ENCODE measurements at regions not wholly inside any gene's neighbourhood (a gene's known extent, or its start where the extent isn't known, plus 50 kb on each side); places are given as distances from the start of the nearest gene placed in this dataset.
A peak's percentile ranks its signal among the peaks of the same experiment; 100 is the strongest.

DNA sequence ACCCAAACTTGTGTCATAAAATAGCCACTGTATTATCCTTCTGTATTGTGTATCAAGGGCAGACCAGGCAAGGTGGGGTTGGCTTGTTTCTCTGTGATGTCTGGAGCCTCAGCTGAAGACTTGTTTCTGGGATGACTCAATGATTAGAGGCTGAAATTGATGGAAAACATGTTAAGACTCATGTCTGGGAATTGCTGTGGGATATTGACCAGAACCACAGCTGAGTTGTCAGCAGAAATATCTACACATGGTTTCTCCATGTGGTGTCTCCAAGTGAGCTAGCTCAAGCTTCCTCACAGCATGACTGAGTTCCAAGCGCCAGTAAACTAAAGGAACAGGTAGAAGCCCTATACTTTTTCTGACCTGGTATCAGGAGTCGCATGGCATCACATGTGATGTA lies 128.5 kb upstream of the SYNDIG1 start:
- H3K4me1 Mint-ChIP-seq, result peaks cover 26% of the 10 kb centered on the region

DNA sequence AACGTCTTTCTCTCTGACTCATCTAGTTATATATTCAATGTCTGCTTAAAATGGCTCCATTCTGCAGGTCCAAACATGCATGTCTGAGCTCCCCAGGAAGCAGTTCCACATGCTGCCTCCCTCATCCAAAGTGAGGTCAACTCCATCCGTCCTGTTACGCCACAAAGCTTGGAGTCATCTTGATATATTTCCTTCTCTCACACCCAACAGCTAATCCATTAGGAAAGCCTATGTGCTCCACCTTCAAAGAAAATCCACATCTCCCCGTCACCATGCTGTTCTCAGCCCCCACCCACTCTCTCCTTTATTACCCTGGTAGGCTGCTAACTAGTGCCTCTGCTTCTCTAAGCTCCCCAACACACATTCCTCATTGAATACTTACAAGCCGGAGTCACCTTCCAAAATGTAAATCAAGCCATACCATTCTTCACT lies 130.2 kb upstream of the SYNDIG1 start:
- Mint-ChIP-seq H3K9me3 (peaks cover 5% of the 10 kb centered on the region), H3K4me1 (peaks cover 33% of the 10 kb centered on the region), H3K4me3 (no peak overlapping the region), H3K27me3 (peaks cover 3% of the 10 kb centered on the region), H3K27ac (peak overlapping the region; percentile 56), H3K36me3 (no peaks in the 10 kb centered on the region)
- ATAC-seq (ENCODE audit: low read depth) (no peak), DNase-seq (no peak)
- POLR2A ChIA-PET, result no interaction called here

More for the DNA sequence above, 128.5 kb upstream of the SYNDIG1 start:
- POLR2A ChIA-PET, result no interaction called here
- H3K27ac Mint-ChIP-seq, result no peak overlapping the region
- H3K27me3 Mint-ChIP-seq, result peaks cover 3% of the 10 kb centered on the region
- DNase-seq (no peak), ATAC-seq (ENCODE audit: low read depth) (no peak)
- H3K36me3 Mint-ChIP-seq, result no peaks in the 10 kb centered on the region
- no peak overlapping the region for H3K4me3 Mint-ChIP-seq
- peaks cover 5% of the 10 kb centered on the region for H3K9me3 Mint-ChIP-seq

DNA sequence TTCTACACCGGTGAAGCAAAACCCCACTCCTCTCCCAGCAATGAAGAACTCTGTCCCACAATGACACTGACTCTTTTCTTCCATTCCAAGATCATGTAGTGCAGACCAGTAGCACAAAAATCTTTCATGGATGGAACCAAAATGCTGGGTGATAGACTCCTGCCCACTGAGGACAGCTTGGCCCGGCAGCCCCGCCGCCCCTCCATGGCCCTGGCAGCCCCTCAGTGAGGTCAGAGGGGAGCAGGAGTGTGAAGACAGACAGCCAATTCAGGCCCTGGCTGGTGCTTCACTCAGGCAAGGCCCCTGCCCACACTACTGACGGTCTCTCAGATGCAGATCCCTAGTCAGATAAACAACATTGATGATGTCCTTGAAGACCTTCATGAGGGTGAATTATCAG lies 131.9 kb upstream of the SYNDIG1 start:
- peak overlapping the region; percentile 63 for H3K4me3 Mint-ChIP-seq

DNA sequence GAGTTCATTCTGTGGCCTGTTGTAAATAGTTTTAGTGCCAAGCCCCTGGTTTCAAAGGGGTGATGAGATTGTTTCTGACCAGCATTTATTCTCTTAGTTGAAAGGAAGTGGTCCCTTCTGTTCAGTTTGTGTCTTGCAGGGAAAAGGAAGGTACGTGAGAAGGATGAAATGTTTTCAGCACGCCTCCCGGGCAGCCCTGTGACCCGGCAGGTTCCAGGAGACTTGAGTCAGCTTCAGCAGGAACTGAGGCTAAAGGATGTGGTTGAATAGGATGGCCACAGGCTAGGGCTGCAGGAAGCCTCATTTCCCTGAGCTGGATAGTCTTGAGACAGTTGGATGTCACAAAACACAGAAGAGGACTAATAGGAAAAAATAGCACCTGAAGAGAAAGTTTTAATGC lies 132.4 kb upstream of the SYNDIG1 start:
- H3K4me3 Mint-ChIP-seq, result peak overlapping the region; percentile 63
- peaks cover 43% of the 10 kb centered on the region for H3K4me1 Mint-ChIP-seq
- H3K27ac Mint-ChIP-seq, result peak overlapping the region; percentile 82
- peaks cover 5% of the 10 kb centered on the region for H3K9me3 Mint-ChIP-seq
- H3K27me3 Mint-ChIP-seq, result no peaks in the 10 kb centered on the region
- DNase-seq (no peak), ATAC-seq (ENCODE audit: low read depth) (peak; percentile 72)
- H3K36me3 Mint-ChIP-seq, result no peaks in the 10 kb centered on the region
- POLR2A ChIA-PET, result no interaction called here

More for the DNA sequence above, 131.9 kb upstream of the SYNDIG1 start:
- peak overlapping the region; percentile 82 for H3K27ac Mint-ChIP-seq
- POLR2A ChIA-PET, result no interaction called here
- DNase-seq, result no peak
- H3K36me3 Mint-ChIP-seq, result no peaks in the 10 kb centered on the region
- H3K4me1 Mint-ChIP-seq, result peaks cover 42% of the 10 kb centered on the region
- ATAC-seq (ENCODE audit: low read depth), result no peak
- peaks cover 2% of the 10 kb centered on the region for H3K27me3 Mint-ChIP-seq
- H3K9me3 Mint-ChIP-seq, result peaks cover 5% of the 10 kb centered on the region

DNA sequence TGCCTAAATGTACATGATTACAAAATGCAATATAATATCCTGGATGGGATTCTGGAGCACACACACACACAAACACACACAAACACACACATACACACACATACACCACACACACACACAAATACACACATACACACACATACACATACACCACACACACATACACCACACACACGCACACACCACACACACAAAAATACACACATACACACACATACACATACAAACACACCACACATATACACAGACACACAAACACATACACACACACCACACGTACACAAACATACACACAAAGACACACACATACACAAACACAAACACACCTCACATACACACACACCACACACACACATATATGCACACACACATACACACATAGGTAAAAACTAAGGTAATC lies 134.6 kb upstream of the SYNDIG1 start:
- Mint-ChIP-seq H3K4me1 (peaks cover 43% of the 10 kb centered on the region), H3K36me3 (peaks cover 2% of the 10 kb centered on the region), H3K9me3 (peaks cover 2% of the 10 kb centered on the region), H3K27me3 (no peaks in the 10 kb centered on the region), H3K27ac (peak overlapping the region; percentile 18), H3K4me3 (no peak overlapping the region)
- no peak for ATAC-seq (ENCODE audit: low read depth)
- POLR2A ChIA-PET, result no interaction called here
- no peak for DNase-seq

DNA sequence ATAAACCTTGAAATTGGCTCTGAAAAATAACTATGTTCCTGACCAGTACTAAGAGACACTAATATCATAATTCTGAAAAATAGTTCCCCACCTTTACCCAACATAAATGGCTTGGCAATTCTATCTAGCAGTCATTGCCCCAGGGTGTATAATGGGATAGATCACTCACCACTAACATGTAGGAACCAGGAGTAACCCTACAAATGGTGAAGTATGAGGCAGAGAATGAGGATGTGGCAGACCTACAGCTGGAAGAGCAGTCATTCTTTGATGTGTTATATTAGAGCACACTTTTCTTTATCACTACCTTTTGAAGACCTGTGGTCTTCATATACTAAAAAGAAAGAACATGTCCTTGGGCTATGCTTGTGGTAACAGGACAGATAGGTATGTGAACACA lies 136.5 kb upstream of the SYNDIG1 start:
- H3K4me3 Mint-ChIP-seq, result no peak overlapping the region
- DNase-seq (no peak), ATAC-seq (ENCODE audit: low read depth) (no peak)
- H3K27me3 Mint-ChIP-seq, result no peaks in the 10 kb centered on the region
- H3K4me1 Mint-ChIP-seq, result peaks cover 32% of the 10 kb centered on the region
- no peaks in the 10 kb centered on the region for H3K9me3 Mint-ChIP-seq
- POLR2A ChIA-PET, result interaction anchor here (1.0 kb wide), 1 partner anchor 15 kb away, joined by 3 read pairs; no protein-coding TSS in a partner anchor
- peak overlapping the region; percentile 22 for H3K27ac Mint-ChIP-seq
- H3K36me3 Mint-ChIP-seq, result peaks cover 2% of the 10 kb centered on the region

DNA sequence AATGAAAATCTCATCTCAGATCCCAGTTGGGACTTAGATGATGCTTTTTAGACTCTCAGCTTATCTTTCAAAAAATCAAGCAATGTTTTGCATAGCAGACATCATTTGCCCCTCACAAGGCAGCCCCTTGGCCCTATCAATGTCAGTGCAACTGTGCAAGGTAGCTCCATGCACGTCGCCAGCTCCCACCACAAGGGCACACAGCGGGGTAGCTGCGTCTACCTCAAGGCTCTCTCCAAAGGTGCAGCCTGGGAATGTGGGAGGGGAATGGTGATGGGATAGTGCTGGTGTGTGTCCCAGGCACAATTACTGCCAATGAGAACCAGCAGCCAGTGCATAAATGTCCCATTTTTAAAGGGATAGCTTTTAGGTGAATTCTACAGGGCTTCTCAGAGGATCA lies 137.5 kb upstream of the SYNDIG1 start:
- DNase-seq (no peak), ATAC-seq (ENCODE audit: low read depth) (no peak)
- peaks cover 22% of the 10 kb centered on the region for H3K4me1 Mint-ChIP-seq
- POLR2A ChIA-PET, result interaction anchor here (1.0 kb wide), 1 partner anchor 14 kb away, joined by 3 read pairs; no protein-coding TSS in a partner anchor
- H3K27ac Mint-ChIP-seq, result no peak overlapping the region
- H3K27me3 Mint-ChIP-seq, result no peaks in the 10 kb centered on the region
- no peaks in the 10 kb centered on the region for H3K9me3 Mint-ChIP-seq
- H3K4me3 Mint-ChIP-seq, result no peak overlapping the region
- H3K36me3 Mint-ChIP-seq, result peaks cover 2% of the 10 kb centered on the region

DNA sequence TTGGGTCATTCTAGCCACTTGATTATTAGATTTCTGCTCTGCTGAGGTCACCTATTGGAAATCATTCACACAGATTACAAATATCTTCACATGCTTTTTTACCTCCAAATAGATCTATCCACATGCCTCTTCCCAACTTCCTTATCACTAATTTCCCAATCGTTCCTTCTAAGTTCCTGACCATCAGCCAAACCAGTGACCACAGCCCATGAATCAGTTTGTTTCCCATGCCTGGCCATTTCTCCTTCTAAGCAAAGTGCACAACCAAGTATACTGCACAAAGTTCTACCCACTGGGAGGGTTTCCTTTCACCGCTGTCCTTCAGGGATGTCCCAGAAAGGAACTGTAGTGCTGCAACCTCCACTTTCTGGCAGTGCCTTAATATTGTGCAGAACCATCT lies 140.5 kb upstream of the SYNDIG1 start:
- DNase-seq (no peak), ATAC-seq (ENCODE audit: low read depth) (no peak)
- no peaks in the 10 kb centered on the region for H3K9me3 Mint-ChIP-seq
- no peaks in the 10 kb centered on the region for H3K27me3 Mint-ChIP-seq
- POLR2A ChIA-PET, result no interaction called here
- peaks cover 2% of the 10 kb centered on the region for H3K36me3 Mint-ChIP-seq
- H3K4me1 Mint-ChIP-seq, result peaks cover 21% of the 10 kb centered on the region
- no peak overlapping the region for H3K4me3 Mint-ChIP-seq
- no peak overlapping the region for H3K27ac Mint-ChIP-seq

DNA sequence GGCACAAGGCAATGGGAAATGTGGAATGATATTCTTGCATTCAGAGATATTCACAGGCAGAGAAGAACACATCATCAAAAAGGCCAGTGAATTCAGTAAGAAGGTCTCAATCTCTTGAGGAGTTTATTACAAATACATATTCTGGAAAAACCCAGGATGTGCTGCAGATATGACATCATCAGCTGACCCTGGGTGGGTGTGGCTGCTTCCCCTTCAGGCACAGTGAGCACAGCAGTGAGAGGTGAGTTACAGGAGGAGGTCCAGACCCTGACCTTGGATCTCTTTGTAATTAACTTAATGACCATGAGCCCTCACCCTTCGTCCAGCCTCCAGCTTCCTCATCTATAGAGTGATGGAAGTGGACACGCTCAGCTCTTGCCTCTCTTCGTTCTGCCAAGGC lies 147.5 kb upstream of the SYNDIG1 start:
- H3K4me1 Mint-ChIP-seq, result peaks cover 32% of the 10 kb centered on the region
- no peaks in the 10 kb centered on the region for H3K9me3 Mint-ChIP-seq
- H3K27me3 Mint-ChIP-seq, result no peaks in the 10 kb centered on the region
- H3K4me3 Mint-ChIP-seq, result no peak overlapping the region
- H3K36me3 Mint-ChIP-seq, result no peaks in the 10 kb centered on the region
- POLR2A ChIA-PET, result no interaction called here
- no peak overlapping the region for H3K27ac Mint-ChIP-seq
- ATAC-seq (ENCODE audit: low read depth) (no peak), DNase-seq (no peak)

DNA sequence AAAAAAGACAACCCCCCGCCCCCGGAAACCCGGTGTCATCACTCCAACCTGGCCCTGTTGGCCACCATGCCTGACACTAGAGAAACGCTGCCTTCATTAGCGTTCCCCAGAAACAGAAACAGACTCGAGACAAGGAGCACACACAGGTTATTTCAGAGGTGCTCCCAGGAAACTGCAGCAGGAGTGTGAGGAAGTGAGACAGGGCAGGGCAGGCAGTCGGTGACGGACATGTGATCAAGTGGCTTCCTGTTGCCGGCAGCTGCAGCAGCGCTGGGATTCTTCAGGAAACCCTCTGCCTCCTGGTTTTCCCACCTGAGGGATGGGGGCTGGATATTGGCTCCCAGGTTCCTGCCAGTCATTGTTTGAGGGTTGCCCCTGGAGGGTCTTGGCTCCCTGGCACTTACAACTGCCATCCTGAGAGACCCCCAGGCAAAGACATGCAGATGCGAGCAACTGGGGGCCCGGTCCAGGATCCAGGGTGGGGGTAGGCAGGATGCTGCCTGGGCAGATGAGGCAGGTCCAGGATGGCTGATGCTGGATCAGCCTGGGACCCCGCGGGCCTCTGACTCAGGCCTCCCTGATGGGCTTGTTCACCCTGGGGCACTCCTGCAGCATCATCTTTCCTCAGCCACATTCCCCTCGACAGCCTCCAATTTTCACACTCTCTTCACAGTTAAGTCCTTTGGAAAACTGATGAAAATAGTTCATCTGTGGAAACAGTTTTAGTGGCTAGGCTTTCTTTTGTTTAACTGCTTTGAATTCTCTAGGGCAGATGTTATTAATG lies 150.7 kb upstream of the SYNDIG1 start:
- POLR2A ChIA-PET, result no interaction called here
- Mint-ChIP-seq H3K27me3 (peaks cover 1% of the 10 kb centered on the region), H3K4me3 (peak overlapping the region; percentile 38), H3K36me3 (no peaks in the 10 kb centered on the region), H3K9me3 (no peaks in the 10 kb centered on the region), H3K27ac (peak overlapping the region; percentile 69), H3K4me1 (peaks cover 20% of the 10 kb centered on the region)
- ATAC-seq (ENCODE audit: low read depth) (peak; percentile 45), DNase-seq (no peak)

DNA sequence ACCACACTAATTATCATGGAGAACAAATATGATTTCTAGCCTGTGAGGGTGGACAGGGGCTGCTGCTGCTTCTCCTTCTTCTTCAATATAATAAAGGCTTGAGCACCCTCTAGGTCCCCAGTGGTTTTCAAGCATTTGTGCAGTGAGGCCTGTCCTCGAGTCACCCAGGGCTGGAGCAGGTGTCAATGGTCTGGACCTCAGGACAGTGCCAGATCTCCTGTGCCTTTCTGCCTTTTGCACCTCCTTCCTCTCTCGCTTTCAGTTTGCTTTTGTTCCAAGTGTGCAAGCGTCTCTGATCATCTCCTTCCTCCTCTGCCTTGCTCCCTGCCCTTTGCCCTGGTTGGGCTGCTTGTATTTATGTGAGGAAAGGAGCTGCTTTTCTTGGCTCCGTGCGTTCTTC lies 152.2 kb upstream of the SYNDIG1 start:
- ATAC-seq (ENCODE audit: low read depth) (no peak), DNase-seq (no peak)
- H3K36me3 Mint-ChIP-seq, result no peaks in the 10 kb centered on the region
- no peak overlapping the region for H3K4me3 Mint-ChIP-seq
- peaks cover 14% of the 10 kb centered on the region for H3K27me3 Mint-ChIP-seq
- POLR2A ChIA-PET, result interaction anchor here (1.2 kb wide), 1 partner anchor 15 kb away, joined by 3 read pairs; no protein-coding TSS in a partner anchor
- peaks cover 20% of the 10 kb centered on the region for H3K4me1 Mint-ChIP-seq
- no peaks in the 10 kb centered on the region for H3K9me3 Mint-ChIP-seq
- H3K27ac Mint-ChIP-seq, result peak overlapping the region; percentile 62

DNA sequence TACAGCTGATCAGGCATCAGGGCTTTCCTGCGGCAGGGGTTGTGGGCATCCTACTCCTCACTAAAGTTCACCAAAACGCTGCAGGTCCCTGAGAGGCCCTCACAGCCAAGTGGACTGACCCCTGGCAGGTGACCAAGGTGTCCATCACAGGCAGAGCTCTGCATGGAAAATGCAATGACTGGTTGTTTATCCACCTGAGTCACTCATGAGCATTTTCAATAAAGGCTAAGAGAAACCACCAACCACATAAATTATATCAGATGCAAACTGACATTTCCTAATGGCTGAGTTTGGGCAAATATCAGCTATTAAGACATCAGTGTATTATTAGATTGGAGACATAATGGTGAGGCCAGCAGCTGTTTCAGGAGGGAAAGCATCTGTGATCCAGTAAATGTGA lies 152.7 kb upstream of the SYNDIG1 start:
- H3K27ac Mint-ChIP-seq, result no peak overlapping the region
- H3K4me1 Mint-ChIP-seq, result peaks cover 20% of the 10 kb centered on the region
- POLR2A ChIA-PET, result no interaction called here
- H3K27me3 Mint-ChIP-seq, result peaks cover 14% of the 10 kb centered on the region
- ATAC-seq (ENCODE audit: low read depth) (no peak), DNase-seq (no peak)
- H3K4me3 Mint-ChIP-seq, result no peak overlapping the region
- H3K9me3 Mint-ChIP-seq, result no peaks in the 10 kb centered on the region
- no peaks in the 10 kb centered on the region for H3K36me3 Mint-ChIP-seq

DNA sequence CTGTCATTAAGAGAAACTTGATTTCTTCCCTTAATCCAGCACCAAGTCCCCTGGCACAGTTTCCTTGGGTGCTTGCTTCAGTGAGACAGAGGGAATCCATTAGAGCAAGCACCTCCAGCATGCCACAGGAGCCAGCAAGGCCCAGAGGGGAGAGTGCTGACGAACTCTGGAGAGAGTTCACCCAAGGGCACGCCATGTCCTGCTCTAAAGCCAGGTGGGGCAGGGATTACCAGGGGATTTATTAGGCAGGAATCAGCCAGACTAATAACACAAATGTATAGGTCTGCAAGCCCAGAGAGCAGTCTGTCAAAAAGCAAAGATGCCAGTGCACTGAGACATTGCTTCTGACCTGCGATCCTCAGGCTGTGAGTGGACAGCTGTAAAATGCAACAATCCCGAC lies 155.4 kb upstream of the SYNDIG1 start:
- Mint-ChIP-seq H3K36me3 (no peaks in the 10 kb centered on the region), H3K27me3 (peaks cover 25% of the 10 kb centered on the region), H3K27ac (no peak overlapping the region), H3K4me3 (no peak overlapping the region), H3K4me1 (peaks cover 16% of the 10 kb centered on the region), H3K9me3 (no peaks in the 10 kb centered on the region)
- POLR2A ChIA-PET, result no interaction called here
- DNase-seq, result no peak
- ATAC-seq (ENCODE audit: low read depth), result no peak

DNA sequence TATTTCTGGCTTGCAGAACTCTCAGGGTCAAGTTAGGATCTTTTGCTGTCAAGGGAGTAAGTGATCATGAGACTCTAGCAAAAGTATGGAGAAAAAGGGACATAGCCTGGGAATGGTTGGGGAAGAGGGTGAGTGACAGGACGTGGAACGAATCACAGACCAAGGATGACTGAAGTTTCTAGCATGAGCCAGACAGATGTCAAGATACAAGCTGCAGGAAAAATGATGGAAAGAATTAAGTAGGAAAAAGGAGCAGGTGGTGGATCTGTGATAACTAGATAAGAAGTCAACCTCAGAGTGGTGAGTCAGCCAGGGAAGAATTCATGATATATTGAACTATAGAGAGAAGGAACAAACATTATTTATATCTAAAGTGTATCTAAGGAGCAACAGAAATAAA lies 159.8 kb upstream of the SYNDIG1 start:
- ATAC-seq (ENCODE audit: low read depth) (no peak), DNase-seq (no peak)
- Mint-ChIP-seq H3K4me3 (no peak overlapping the region), H3K4me1 (peaks cover 6% of the 10 kb centered on the region), H3K9me3 (no peaks in the 10 kb centered on the region), H3K27ac (no peak overlapping the region), H3K36me3 (no peaks in the 10 kb centered on the region), H3K27me3 (peaks cover 25% of the 10 kb centered on the region)
- POLR2A ChIA-PET, result no interaction called here
